Gastrocnemius medialis (tissue), 4 donors: ENCODE measurements at regions not wholly inside any gene's neighbourhood (a gene's known extent, or its start where the extent isn't known, plus 50 kb on each side); places are given as distances from the start of the nearest gene placed in this dataset.

Source experiments
- POLR2A ChIP-seq, 2 donors: fragments of 450-650 bp; IDR thresholded peaks; one replicate each; pipeline ENCODE4 v1.6.1; 2017; ENCODE audit warnings: antibody characterized with exemption in 2 of 2, mild to moderate bottlenecking in 2 of 2, moderate library complexity in 2 of 2
- TF ChIP-seq, protein P1 (sequence below), 5 experiments: fragments of 450-650 bp in 3 of 5; fragments of 200-600 bp in 2 of 5; sonication (generic) in 2 of 5; IDR thresholded peaks in 4 of 5; conservative IDR thresholded peaks in 1 of 5; 1 replicate in 4 of 5; 2 replicates in 1 of 5; pipeline ENCODE4 v1.5.1; 2016 to 2019; ENCODE audit warnings: antibody characterized with exemption in 5 of 5, mild to moderate bottlenecking in 3 of 5, moderate library complexity in 3 of 5

DNA sequence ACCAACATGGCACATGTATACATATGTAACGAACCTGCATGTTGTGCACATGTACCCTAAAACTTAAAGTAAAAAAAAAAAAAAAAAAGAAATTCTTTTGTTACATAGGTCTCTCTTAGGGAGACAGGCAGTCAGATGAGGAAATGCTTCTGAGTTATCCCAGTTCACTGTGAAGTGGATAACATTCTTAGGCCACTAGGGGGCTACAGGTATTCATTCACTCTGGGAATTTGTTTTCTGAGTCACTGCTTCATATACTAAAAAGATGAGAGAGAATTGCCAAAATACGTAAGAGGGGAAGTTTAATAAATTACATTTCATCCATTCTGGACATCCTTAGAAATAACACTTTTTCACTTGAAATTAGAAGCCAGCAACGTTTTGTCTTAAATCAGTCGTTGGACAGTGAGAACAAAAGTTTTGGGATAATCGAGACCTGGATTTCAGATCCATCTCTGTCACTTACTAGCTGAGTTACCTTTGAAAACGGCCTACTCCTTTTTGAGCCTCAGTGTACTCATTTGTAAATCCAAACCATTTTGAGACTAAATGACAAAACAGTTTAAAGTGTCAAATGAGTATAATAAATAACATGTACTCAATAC lies 738.4 kb upstream of the ALCAM start:
- TF ChIP-seq POLR2A (IDR thresholded peaks at IDR 0.05), result no peak
- TF ChIP-seq, protein P1, sequence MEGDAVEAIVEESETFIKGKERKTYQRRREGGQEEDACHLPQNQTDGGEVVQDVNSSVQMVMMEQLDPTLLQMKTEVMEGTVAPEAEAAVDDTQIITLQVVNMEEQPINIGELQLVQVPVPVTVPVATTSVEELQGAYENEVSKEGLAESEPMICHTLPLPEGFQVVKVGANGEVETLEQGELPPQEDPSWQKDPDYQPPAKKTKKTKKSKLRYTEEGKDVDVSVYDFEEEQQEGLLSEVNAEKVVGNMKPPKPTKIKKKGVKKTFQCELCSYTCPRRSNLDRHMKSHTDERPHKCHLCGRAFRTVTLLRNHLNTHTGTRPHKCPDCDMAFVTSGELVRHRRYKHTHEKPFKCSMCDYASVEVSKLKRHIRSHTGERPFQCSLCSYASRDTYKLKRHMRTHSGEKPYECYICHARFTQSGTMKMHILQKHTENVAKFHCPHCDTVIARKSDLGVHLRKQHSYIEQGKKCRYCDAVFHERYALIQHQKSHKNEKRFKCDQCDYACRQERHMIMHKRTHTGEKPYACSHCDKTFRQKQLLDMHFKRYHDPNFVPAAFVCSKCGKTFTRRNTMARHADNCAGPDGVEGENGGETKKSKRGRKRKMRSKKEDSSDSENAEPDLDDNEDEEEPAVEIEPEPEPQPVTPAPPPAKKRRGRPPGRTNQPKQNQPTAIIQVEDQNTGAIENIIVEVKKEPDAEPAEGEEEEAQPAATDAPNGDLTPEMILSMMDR (IDR thresholded peaks at IDR 0.05 in 4 of 5, conservative IDR thresholded peaks at IDR 0.05 in 1 of 5), result no peak
